ENCODE measurements at regions not wholly inside any gene's neighbourhood (a gene's known extent, or its start where the extent isn't known, plus 50 kb on each side); places are given as distances from the start of the nearest gene placed in this dataset.
"Not testable (repeated sequence)": the region's sequence is repeated elsewhere in the genome, so short reads cannot be mapped to it uniquely, and the experiment has no call there.

- no peak for DNase-seq (ENCODE audit: low spot score)
- TF ChIP-seq CTCF (IDR thresholded peaks at IDR 0.05; ENCODE audit: extremely low read depth, missing control alignments), result no peak
Measured at GRCh38 chr12:19909418-19909817, 458.9 kb upstream of the PDE3A start.

GRCh38 chr12:19910681-19911080 lies 457.7 kb upstream of the PDE3A start:
- no peak for TF ChIP-seq CTCF (IDR thresholded peaks at IDR 0.05; ENCODE audit: extremely low read depth, missing control alignments)

GRCh38 chr12:19912991-19913390 lies 455.3 kb upstream of the PDE3A start:
- no peak for DNase-seq (ENCODE audit: low spot score)
- TF ChIP-seq CTCF (IDR thresholded peaks at IDR 0.05; ENCODE audit: extremely low read depth, missing control alignments), result no peak

More at GRCh38 chr12:19910681-19911080, 457.7 kb upstream of the PDE3A start:
- DNase-seq (ENCODE audit: low spot score), result no peak

- TF ChIP-seq CTCF (IDR thresholded peaks at IDR 0.05; ENCODE audit: extremely low read depth, missing control alignments), result no peak
- no peak for DNase-seq (ENCODE audit: low spot score)
Measured at GRCh38 chr12:19915392-19916195, 452.7 kb upstream of the PDE3A start.

- TF ChIP-seq CTCF (IDR thresholded peaks at IDR 0.05; ENCODE audit: extremely low read depth, missing control alignments), result no peak
- no peak for DNase-seq (ENCODE audit: low spot score)
Measured at GRCh38 chr12:19916196-19916753, 452.1 kb upstream of the PDE3A start.

- no peak for DNase-seq (ENCODE audit: low spot score)
- TF ChIP-seq CTCF (IDR thresholded peaks at IDR 0.05; ENCODE audit: extremely low read depth, missing control alignments), result no peak
Measured at GRCh38 chr12:19916974-19917373, 451.4 kb upstream of the PDE3A start.

GRCh38 chr12:19921716-19922115 lies 446.6 kb upstream of the PDE3A start:
- not testable (repeated sequence) for DNase-seq (ENCODE audit: low spot score)

GRCh38 chr12:19922717-19923116 lies 445.6 kb upstream of the PDE3A start:
- DNase-seq (ENCODE audit: low spot score), result no peak
- no peak for TF ChIP-seq CTCF (IDR thresholded peaks at IDR 0.05; ENCODE audit: extremely low read depth, missing control alignments)
